IMR-90 (cell line): ENCODE measurements at regions not wholly inside any gene's neighbourhood (a gene's known extent, or its start where the extent isn't known, plus 50 kb on each side); places are given as distances from the start of the nearest gene placed in this dataset.
A peak's percentile ranks its signal among the peaks of the same experiment; 100 is the strongest.

Experiments used
- ATAC-seq: fragments of 200-7000 bp; cut with Tn5 transposase; 2 replicates; pipeline ENCODE4 v1.9.1; 2020; ENCODE audit warnings: low read depth, mild to moderate bottlenecking, moderate library complexity
- BruUV-seq: library from RNA; stranded (reverse); fragments of 400-500 nt; replicated peaks from 2 replicates; lab custom pipeline; 2021; lab: Mats Ljungman, UMichigan
- CTCF ChIA-PET: fragments of 300-600 bp; formaldehyde crosslinking; extraction: SDS; loops from one replicate; lab custom pipeline; 2021; ENCODE audit warnings: antibody characterized with exemption; lab: Yijun Ruan, JAX
- POLR2A ChIA-PET: fragments of 300-600 bp; sonication (Branson Sonifier 250); formaldehyde crosslinking; loops from one replicate; lab custom pipeline; 2022; ENCODE audit warnings: antibody characterized with exemption; ENCODE audit not compliant: unreplicated experiment; lab: Charles Lee
- DNase-seq: peaks from one replicate; pipeline ENCODE4 v3.0.0; 2013
- H2AFZ ChIP-seq: replicated peaks from 2 replicates; pipeline ENCODE3; 2013; ENCODE audit warnings: low read length, mild to moderate bottlenecking; ENCODE audit not compliant: poor library complexity
- H2AK5ac ChIP-seq: 2 replicates; pipeline ENCODE4 v1.6.1; 2013; ENCODE audit warnings: low read depth, low read length, inconsistent platforms
- H2AK9ac ChIP-seq: replicated peaks from 2 replicates; pipeline ENCODE3; 2013; ENCODE audit warnings: mild to moderate bottlenecking, low read depth, low read length, moderate library complexity; ENCODE audit not compliant: poor library complexity
- H2BK120ac ChIP-seq: 2 replicates; pipeline ENCODE4 v1.6.1; 2013; ENCODE audit warnings: low read depth, low read length, inconsistent platforms
- H2BK15ac ChIP-seq: 3 replicates; pipeline ENCODE4 v1.6.1; 2013; ENCODE audit warnings: low read depth, low read length, inconsistent platforms
- H2BK20ac ChIP-seq: 2 replicates; pipeline ENCODE4 v1.6.1; 2013; ENCODE audit warnings: low read depth, mild to moderate bottlenecking, inconsistent platforms, low read length, moderate library complexity
- H2BK5ac ChIP-seq: 2 replicates; pipeline ENCODE4 v1.6.1; 2013; ENCODE audit warnings: mild to moderate bottlenecking, low read depth, low read length, inconsistent platforms; ENCODE audit not compliant: poor library complexity, severe bottlenecking
- H3K14ac ChIP-seq: replicated peaks from 2 replicates; pipeline ENCODE4 v1.6.1; 2013; ENCODE audit warnings: low read depth, low read length, inconsistent platforms
- H3K18ac ChIP-seq: 2 replicates; pipeline ENCODE4 v1.6.1; 2013; ENCODE audit warnings: low read depth, low read length, control low read depth
- H3K23ac ChIP-seq: 2 replicates; pipeline ENCODE4 v1.6.1; 2013; ENCODE audit warnings: low read depth, low read length, inconsistent platforms
- H3K27ac ChIP-seq: 2 replicates; pipeline ENCODE4 v1.5.1; 2013; ENCODE audit warnings: mild to moderate bottlenecking, control low read depth, low read length; ENCODE audit not compliant: insufficient read depth
- H3K27me3 ChIP-seq: 2 replicates; pipeline ENCODE4 v1.6.1; 2013; ENCODE audit warnings: low read length; ENCODE audit not compliant: control insufficient read depth, insufficient read depth
- H3K36me3 ChIP-seq: 2 replicates; pipeline ENCODE4 v1.6.1; 2013; ENCODE audit warnings: low read length, mixed read lengths; ENCODE audit not compliant: control insufficient read depth, insufficient read depth
- H3K4ac ChIP-seq: 2 replicates; pipeline ENCODE4 v1.6.1; 2013; ENCODE audit warnings: low read depth, low read length, inconsistent platforms
- H3K4me1 ChIP-seq: 2 replicates; pipeline ENCODE4 v1.6.1; 2013; ENCODE audit warnings: low read length, mixed read lengths; ENCODE audit not compliant: control insufficient read depth, insufficient read depth
- H3K4me2 ChIP-seq: 2 replicates; pipeline ENCODE4 v1.6.1; 2013; ENCODE audit warnings: low read depth, mild to moderate bottlenecking, control low read depth, low read length, moderate library complexity
- H3K4me3 ChIP-seq: 2 replicates; pipeline ENCODE4 v1.5.1; 2013; ENCODE audit warnings: low read depth, mild to moderate bottlenecking, control low read depth, low read length, moderate library complexity; ENCODE audit not compliant: insufficient read depth
- H3K56ac ChIP-seq: 2 replicates; pipeline ENCODE4 v1.6.1; 2013; ENCODE audit warnings: low read length, inconsistent platforms; ENCODE audit not compliant: insufficient read depth; ENCODE audit errors: extremely low read depth
- H3K79me1 ChIP-seq, 2 experiments: 2 replicates each; pipeline ENCODE4 v1.6.1; 2013; ENCODE audit warnings: low read length in 2 of 2, inconsistent platforms in 1 of 2, low read depth in 1 of 2
- H3K9ac ChIP-seq: 2 replicates; pipeline ENCODE4 v1.6.1; 2013; ENCODE audit warnings: low read depth, low read length, control low read depth
- H3K9me1 ChIP-seq: 2 replicates; pipeline ENCODE4 v1.6.1; 2013; ENCODE audit warnings: low read length, inconsistent platforms; ENCODE audit not compliant: insufficient read depth
- H3K9me3 ChIP-seq: 2 replicates; pipeline ENCODE4 v1.6.1; 2013; ENCODE audit warnings: low read length; ENCODE audit not compliant: control insufficient read depth, insufficient read depth
- H4K20me1 ChIP-seq: 2 replicates; pipeline ENCODE4 v1.6.1; 2013; ENCODE audit warnings: low read length, inconsistent platforms; ENCODE audit not compliant: insufficient read depth
- H4K5ac ChIP-seq: 2 replicates; pipeline ENCODE4 v1.6.1; 2013; ENCODE audit warnings: mild to moderate bottlenecking, low read depth, low read length, control low read depth
- H4K8ac ChIP-seq, 2 experiments: 2 replicates each; pipeline ENCODE4 v1.6.1; 2013; ENCODE audit warnings: low read depth in 2 of 2, low read length in 2 of 2, control low read depth in 1 of 2, inconsistent platforms in 1 of 2
- H4K91ac ChIP-seq: 2 replicates; pipeline ENCODE4 v1.6.1; 2013; ENCODE audit warnings: low read depth, low read length, inconsistent platforms; ENCODE audit not compliant: insufficient read depth
- MXI1 ChIP-seq: IDR thresholded peaks from 2 replicates; pipeline ENCODE4 v1.6.1; 2012; ENCODE audit warnings: low read depth, mild to moderate bottlenecking, low read length, moderate library complexity, borderline replicate concordance
- RAD21 ChIP-seq: IDR thresholded peaks from 2 replicates; pipeline ENCODE4 v1.6.1; 2012; ENCODE audit warnings: low read length, improper control_type of control experiment
- WGBS, 2 experiments: methylation state at CpG; one replicate each; pipeline versions ENCODE4 v1.1.5 to v1.1.7; 2013; ENCODE audit warnings: missing lambda C conversion rate in 2 of 2; ENCODE audit not compliant: insufficient read length in 1 of 2; ENCODE audit errors: extremely low coverage in 2 of 2; 5-methylcytosine and 5-hydroxymethylcytosine counted together
- dilution Hi-C: fragments of 300-500 bp; cut with HindIII; formaldehyde crosslinking; loops from one replicate; pipeline ENCODE4 v1.14.3; 2018; ENCODE audit warnings: low sequenced_read_pairs; ENCODE audit not compliant: unreplicated experiment
- in situ Hi-C: fragments of 300-500 bp; cut with MboI; formaldehyde crosslinking; loops from 3 replicates; pipeline ENCODE4 v1.14.3; 2019; ENCODE audit warnings: low sequenced_read_pairs, inconsistent platforms, mixed read lengths
- intact Hi-C: fragments of 100-400 bp; cut with micrococcal nuclease; formaldehyde crosslinking; loops from 2 replicates; pipeline ENCODE4 v1.10.0; 2022

DNA sequence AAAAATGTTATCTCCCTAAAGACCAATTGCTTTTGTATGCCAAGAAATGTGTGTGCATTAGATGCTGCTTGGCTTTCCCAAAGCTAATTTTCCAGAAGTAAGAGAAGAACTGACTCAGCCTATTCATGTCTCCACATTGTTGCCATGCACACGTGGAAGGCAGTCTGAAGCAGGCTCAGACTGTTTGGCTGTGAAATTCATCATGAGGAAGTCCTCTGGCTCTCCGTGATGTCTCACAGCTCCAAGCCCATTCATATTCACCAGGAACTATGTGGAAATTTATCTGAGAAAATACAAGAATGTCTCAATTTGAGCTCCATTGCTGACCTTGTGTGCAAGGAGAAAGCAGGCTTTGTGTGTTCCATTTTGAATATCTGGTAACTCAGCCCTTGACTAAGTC is 1022.2 kb upstream of the GJE1 start:
- no peak overlapping the region for H3K18ac ChIP-seq
- DNase-seq = peak; percentile 57

More for the DNA sequence above, 1022.2 kb upstream of the GJE1 start:
- no peak for ATAC-seq
- Histone ChIP-seq H4K91ac (no peak overlapping the region), H3K4ac (peak overlapping the region; percentile 41; the same call in 1 of the 2 replicates), H3K36me3 (no peaks in the 10 kb centered on the region), H3K23ac (0 out of 2 replicates have a peak overlapping the region, but pooled peaks have one; percentile 16), H3K9me1 (no peaks in the 10 kb centered on the region; the same call in 1 of the 2 replicates), H3K79me1 (no peaks in the 10 kb centered on the region), H4K5ac (no peak overlapping the region), H3K56ac (no peak overlapping the region), H3K14ac (peak overlapping the region; percentile 44), H2BK15ac (no peak overlapping the region; the same call in 2 of the 3 replicates), H2AK5ac (no peak overlapping the region; the same call in 1 of the 2 replicates), H3K9me3 (no peaks in the 10 kb centered on the region), H4K20me1 (no peaks in the 10 kb centered on the region), H2AK9ac (no peak overlapping the region), H2BK5ac (peak overlapping the region; percentile 11), H2BK20ac (no peak overlapping the region), H3K4me3 (no peak overlapping the region), H3K9ac (no peak overlapping the region), H2AFZ (peak overlapping the region; percentile 81), H3K4me2 (no peak overlapping the region), H3K27me3 (no peaks in the 10 kb centered on the region), H3K27ac (no peak overlapping the region), H2BK120ac (no peak overlapping the region), H4K8ac (no peak overlapping the region), H3K4me1 (peaks cover 2% of the 10 kb centered on the region; the same call in 1 of the 2 replicates)
- whole genome bisulfite sequencing, 2 experiments = no CpG with 5 or more reads among the region's 2 CpGs
- in situ Hi-C loops = no loop called here
- ChIA-PET POLR2A (no interaction called here), CTCF (no interaction called here)
- TF ChIP-seq MXI1 (0 out of 2 replicates have a peak, but pooled peaks have one; percentile 19), RAD21 (no peak)
- no TSS peak for BruUV-seq
- dilution Hi-C loops = no loop called here
- intact Hi-C loops = no loop called here
